HTR-8/SVneo (cell line): ENCODE measurements at regions not wholly inside any gene's neighbourhood (a gene's known extent, or its start where the extent isn't known, plus 50 kb on each side); places are given as distances from the start of the nearest gene placed in this dataset.
"Not testable (repeated sequence)": the region's sequence is repeated elsewhere in the genome, so short reads cannot be mapped to it uniquely, and the experiment has no call there.

Experiments used
- DNase-seq: peaks from one replicate; pipeline ENCODE4 v3.0.0; 2011; ENCODE audit warnings: low spot score, mixed read lengths; ENCODE audit not compliant: insufficient read length
- FAIRE-seq: peaks from 2 replicates; lab custom pipeline; 2011; peaks lifted over from hg19 to GRCh38; lab: Jason Lieb, UNC

GRCh38 chr9:12290166-12290869, 402.9 kb upstream of the TYRP1 start:
- DNase-seq: no peak
- FAIRE-seq: no peak

- DNase-seq (no peak), FAIRE-seq (no peak)
Observed at GRCh38 chr9:12305211-12305610, 388.0 kb upstream of the TYRP1 start.

- DNase-seq: no peak
- no peak for FAIRE-seq
Observed at GRCh38 chr9:12314589-12314988, 378.6 kb upstream of the TYRP1 start.

- FAIRE-seq: no peak
- no peak for DNase-seq
Observed at GRCh38 chr9:12318732-12319685, 374.2 kb upstream of the TYRP1 start.

- DNase-seq (no peak), FAIRE-seq (no peak)
Observed at GRCh38 chr9:12329623-12329985, 363.6 kb upstream of the TYRP1 start.

- not testable (repeated sequence) for DNase-seq, FAIRE-seq
Observed at GRCh38 chr9:12333966-12334365, 359.2 kb upstream of the TYRP1 start.

GRCh38 chr9:12350775-12351174, 342.4 kb upstream of the TYRP1 start:
- DNase-seq (no peak), FAIRE-seq (no peak)

- DNase-seq (no peak), FAIRE-seq (no peak)
Observed at GRCh38 chr9:12351293-12352044, 341.7 kb upstream of the TYRP1 start.

GRCh38 chr9:12352045-12352315, 341.2 kb upstream of the TYRP1 start:
- no peak for DNase-seq
- FAIRE-seq: no peak

- no peak for FAIRE-seq
Observed at GRCh38 chr9:12363439-12363838, 329.7 kb upstream of the TYRP1 start.

GRCh38 chr9:12368569-12368968, 324.6 kb upstream of the TYRP1 start:
- no peak for FAIRE-seq
- DNase-seq: no peak

More at GRCh38 chr9:12363439-12363838, 329.7 kb upstream of the TYRP1 start:
- no peak for DNase-seq

- DNase-seq (no peak), FAIRE-seq (no peak)
Observed at GRCh38 chr9:12391839-12392509, 301.2 kb upstream of the TYRP1 start.

GRCh38 chr9:12394105-12394504, 299.1 kb upstream of the TYRP1 start:
- FAIRE-seq (no peak), DNase-seq (no peak)

- no peak for DNase-seq
- no peak for FAIRE-seq
Observed at GRCh38 chr9:12403721-12404120, 289.5 kb upstream of the TYRP1 start.

GRCh38 chr9:12413986-12414385, 279.2 kb upstream of the TYRP1 start:
- no peak for DNase-seq
- no peak for FAIRE-seq

- no peak for DNase-seq
Observed at GRCh38 chr9:12414514-12414913, 278.7 kb upstream of the TYRP1 start.

GRCh38 chr9:12415361-12415760, 277.8 kb upstream of the TYRP1 start:
- FAIRE-seq: no peak

More at GRCh38 chr9:12414514-12414913, 278.7 kb upstream of the TYRP1 start:
- no peak for FAIRE-seq

GRCh38 chr9:12416716-12417115, 276.5 kb upstream of the TYRP1 start:
- no peak for FAIRE-seq
- no peak for DNase-seq

More at GRCh38 chr9:12415361-12415760, 277.8 kb upstream of the TYRP1 start:
- no peak for DNase-seq

GRCh38 chr9:12424243-12424642, 268.9 kb upstream of the TYRP1 start:
- DNase-seq (no peak), FAIRE-seq (no peak)
